Upper lobe of left lung (tissue), 6 donors: ENCODE measurements at regions not wholly inside any gene's neighbourhood (a gene's known extent, or its start where the extent isn't known, plus 50 kb on each side); places are given as distances from the start of the nearest gene placed in this dataset.

Experiments used
- ATAC-seq, 2 donors: fragments of 200-7000 bp; cut with Tn5 transposase; one replicate each; pipeline ENCODE4 v1.9.1; 2022; ENCODE audit warnings: mild to moderate bottlenecking in 2 of 2, moderate library complexity in 2 of 2; ENCODE audit not compliant: low FRiP score in 2 of 2
- DNase-seq, 2 donors: peaks; one replicate each; pipeline ENCODE4 v3.0.0-alpha.2; 2019 to 2020
- H3K27ac ChIP-seq, 4 donors: fragments of 200-600 bp; sonication (generic); one replicate each; pipeline ENCODE4 v1.5.1; 2016 to 2019
- H3K27me3 ChIP-seq, 4 donors: fragments of 200-600 bp; sonication (generic); one replicate each; pipeline ENCODE4 v1.5.1; 2017 to 2019
- H3K36me3 ChIP-seq, 4 donors: fragments of 200-600 bp; sonication (generic); one replicate each; pipeline ENCODE4 v1.5.1; 2016 to 2019
- H3K4me1 ChIP-seq, 4 donors: fragments of 200-600 bp; sonication (generic); one replicate each; pipeline ENCODE4 v1.5.1; 2018 to 2019
- H3K4me3 ChIP-seq, 4 donors: fragments of 200-600 bp; sonication (generic); one replicate each; pipeline ENCODE4 v1.5.1; 2017 to 2019; ENCODE audit warnings: mild to moderate bottlenecking in 2 of 4, moderate library complexity in 1 of 4
- H3K9me3 ChIP-seq, 4 donors: fragments of 200-600 bp; sonication (generic); one replicate each; pipeline ENCODE4 v1.5.1; 2018 to 2019
- CTCF ChIP-seq, 6 experiments: fragments of 450-650 bp in 4 of 6; fragments of 200-600 bp in 2 of 6; sonication (generic) in 2 of 6; IDR thresholded peaks; one replicate each; pipeline ENCODE4 v1.5.1; 2016 to 2019; ENCODE audit warnings: antibody characterized with exemption in 6 of 6
- EP300 ChIP-seq, 4 donors: sonication (generic); formaldehyde crosslinking; IDR thresholded peaks; one replicate each; pipeline ENCODE4 v1.5.1; 2017; ENCODE audit warnings: antibody characterized with exemption in 4 of 4, control low read depth in 2 of 4
- POLR2A ChIP-seq, 4 donors: fragments of 450-650 bp; IDR thresholded peaks; one replicate each; pipeline ENCODE4 v1.5.1; 2016 to 2017; ENCODE audit warnings: antibody characterized with exemption in 4 of 4, mild to moderate bottlenecking in 2 of 4
- POLR2AphosphoS5 ChIP-seq, 2 donors: sonication (generic); formaldehyde crosslinking; IDR thresholded peaks; one replicate each; pipeline ENCODE4 v1.5.1; 2017; ENCODE audit warnings: antibody characterized with exemption in 2 of 2
- WGBS, 2 donors: methylation state at CpG; one replicate each; pipeline ENCODE4 v1.1.5; 2017 to 2018; 5-methylcytosine and 5-hydroxymethylcytosine counted together
- donor health status: DM: no; HTN: no; CAD: no; lungs with moderate emphysema.
- donor health status: DM: no; HTN: yes; CAD: no; lungs with severe emphysema.

GRCh38 chr19:28840891-28841290, 372.1 kb downstream of the UQCRFS1 start:
- no peaks in the 10 kb centered on the region for H3K4me1 ChIP-seq
- TF ChIP-seq POLR2A (IDR thresholded peaks at IDR 0.05) (no peak), EP300 (IDR thresholded peaks at IDR 0.05) (no peak), CTCF (IDR thresholded peaks at IDR 0.05) (no peak), POLR2AphosphoS5 (IDR thresholded peaks at IDR 0.05) (no peak)
- 90 to 93% methylated on average over 2 of the region's 2 CpGs for WGBS, 2 donors
- DNase-seq (no peak), ATAC-seq (no peak)
- H3K9me3 ChIP-seq: no peaks in the 10 kb centered on the region
- no peak overlapping the region for H3K27ac ChIP-seq
- H3K4me3 ChIP-seq: no peak overlapping the region
- H3K36me3 ChIP-seq: no peaks in the 10 kb centered on the region
- no peaks in the 10 kb centered on the region for H3K27me3 ChIP-seq

DNA sequence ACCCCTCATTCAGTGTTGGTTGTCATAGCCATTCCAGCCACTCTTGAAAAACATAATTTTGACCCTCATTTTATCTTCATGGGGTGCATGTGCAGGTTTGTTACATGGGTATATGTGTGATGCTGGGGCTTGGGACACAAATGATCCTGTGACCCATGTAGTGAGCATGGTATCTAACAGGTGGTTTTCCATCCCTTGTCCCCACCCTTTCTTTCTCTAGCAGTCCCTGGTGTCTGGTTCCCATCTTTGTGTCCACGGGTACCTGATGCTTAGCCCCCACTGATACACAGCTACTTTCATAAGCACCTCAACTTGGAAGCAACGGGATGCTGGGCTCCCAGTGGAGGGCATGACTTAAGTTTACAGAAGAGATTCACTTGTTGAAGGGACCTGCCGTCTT, 373.5 kb downstream of the UQCRFS1 start:
- Histone ChIP-seq H3K36me3 (no peaks in the 10 kb centered on the region), H3K4me3 (no peak overlapping the region), H3K4me1 (no peaks in the 10 kb centered on the region), H3K27ac (no peak overlapping the region), H3K27me3 (no peaks in the 10 kb centered on the region), H3K9me3 (no peaks in the 10 kb centered on the region)
- ATAC-seq: no peak
- 78 to 89% methylated on average over 3 of the region's 3 CpGs for WGBS, 2 donors
- no peak for DNase-seq
- TF ChIP-seq POLR2A (IDR thresholded peaks at IDR 0.05) (no peak), CTCF (IDR thresholded peaks at IDR 0.05) (no peak), POLR2AphosphoS5 (IDR thresholded peaks at IDR 0.05) (no peak), EP300 (IDR thresholded peaks at IDR 0.05) (no peak)

DNA sequence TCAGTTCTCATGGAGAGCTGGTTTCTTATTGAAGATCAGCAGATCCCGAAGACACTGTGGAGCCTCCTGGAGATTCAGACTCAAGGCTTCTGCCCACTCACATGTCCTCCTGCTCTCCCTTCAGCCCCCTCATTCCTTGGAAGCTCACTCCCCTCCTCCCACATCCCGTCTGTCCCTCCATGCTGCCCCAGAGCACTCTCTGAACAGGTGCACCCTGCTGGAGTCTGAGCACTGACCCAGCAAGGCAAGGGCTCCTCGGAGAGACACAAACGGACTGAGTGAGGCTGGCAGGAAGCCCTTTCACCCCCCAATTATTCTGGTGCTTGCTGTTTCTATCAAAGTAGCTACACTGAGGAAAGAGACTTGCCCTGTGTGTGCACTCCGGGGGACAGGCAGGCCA, 374.0 kb downstream of the UQCRFS1 start:
- no peaks in the 10 kb centered on the region for H3K27me3 ChIP-seq
- WGBS, 2 donors: 43 to 48% methylated on average over 5 of the region's 5 CpGs
- H3K9me3 ChIP-seq: no peaks in the 10 kb centered on the region
- no peak overlapping the region for H3K27ac ChIP-seq
- DNase-seq: no peak
- no peak for ATAC-seq
- H3K36me3 ChIP-seq: no peaks in the 10 kb centered on the region
- no peaks in the 10 kb centered on the region for H3K4me1 ChIP-seq
- no peak overlapping the region for H3K4me3 ChIP-seq
- no peak for TF ChIP-seq CTCF (IDR thresholded peaks at IDR 0.05)

GRCh38 chr19:28836421-28836820, 376.5 kb downstream of the UQCRFS1 start:
- H3K36me3 ChIP-seq: no peaks in the 10 kb centered on the region
- no peaks in the 10 kb centered on the region for H3K9me3 ChIP-seq
- no peaks in the 10 kb centered on the region for H3K4me1 ChIP-seq
- H3K27ac ChIP-seq: no peak overlapping the region
- no peak overlapping the region for H3K4me3 ChIP-seq
- DNase-seq (no peak), ATAC-seq (no peak)
- no peaks in the 10 kb centered on the region for H3K27me3 ChIP-seq
- WGBS, 2 donors: 78 to 81% methylated on average over 7 of the region's 7 CpGs
- no peak for TF ChIP-seq EP300 (IDR thresholded peaks at IDR 0.05)
- TF ChIP-seq POLR2AphosphoS5 (IDR thresholded peaks at IDR 0.05): no peak
- TF ChIP-seq POLR2A (IDR thresholded peaks at IDR 0.05): no peak
- no peak for TF ChIP-seq CTCF (IDR thresholded peaks at IDR 0.05)

DNA sequence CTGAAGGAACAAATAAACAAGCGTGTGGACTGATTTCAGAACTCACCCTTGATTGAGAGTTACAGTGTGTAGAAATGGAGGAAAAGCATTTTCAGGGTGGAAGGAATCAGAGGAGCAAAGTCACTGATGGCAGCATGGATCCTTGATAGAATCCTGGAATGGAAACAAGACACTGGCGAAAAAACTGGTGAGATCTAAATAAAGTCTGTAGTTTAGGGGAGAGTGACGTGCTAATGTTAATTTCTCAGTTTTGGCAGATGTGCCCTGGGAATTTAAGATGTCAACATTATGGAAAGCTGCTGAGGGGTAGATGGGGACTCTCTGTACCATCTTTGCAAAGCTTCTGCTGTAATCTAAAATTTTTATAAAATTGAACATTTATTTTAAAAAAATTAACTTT, 378.0 kb downstream of the UQCRFS1 start:
- no peak for TF ChIP-seq POLR2AphosphoS5 (IDR thresholded peaks at IDR 0.05)
- TF ChIP-seq CTCF (IDR thresholded peaks at IDR 0.05): no peak
- TF ChIP-seq EP300 (IDR thresholded peaks at IDR 0.05): no peak
- TF ChIP-seq POLR2A (IDR thresholded peaks at IDR 0.05): no peak
- H3K27me3 ChIP-seq: no peaks in the 10 kb centered on the region
- DNase-seq: no peak
- no peaks in the 10 kb centered on the region for H3K4me1 ChIP-seq
- no peak overlapping the region for H3K27ac ChIP-seq
- no peak for ATAC-seq
- no peaks in the 10 kb centered on the region for H3K9me3 ChIP-seq
- H3K4me3 ChIP-seq: no peak overlapping the region
- 55 to 71% methylated on average over 3 of the region's 3 CpGs for WGBS, 2 donors
- H3K36me3 ChIP-seq: no peaks in the 10 kb centered on the region
